ENCODE measurements at regions not wholly inside any gene's neighbourhood (a gene's known extent, or its start where the extent isn't known, plus 50 kb on each side); places are given as distances from the start of the nearest gene placed in this dataset.

DNA sequence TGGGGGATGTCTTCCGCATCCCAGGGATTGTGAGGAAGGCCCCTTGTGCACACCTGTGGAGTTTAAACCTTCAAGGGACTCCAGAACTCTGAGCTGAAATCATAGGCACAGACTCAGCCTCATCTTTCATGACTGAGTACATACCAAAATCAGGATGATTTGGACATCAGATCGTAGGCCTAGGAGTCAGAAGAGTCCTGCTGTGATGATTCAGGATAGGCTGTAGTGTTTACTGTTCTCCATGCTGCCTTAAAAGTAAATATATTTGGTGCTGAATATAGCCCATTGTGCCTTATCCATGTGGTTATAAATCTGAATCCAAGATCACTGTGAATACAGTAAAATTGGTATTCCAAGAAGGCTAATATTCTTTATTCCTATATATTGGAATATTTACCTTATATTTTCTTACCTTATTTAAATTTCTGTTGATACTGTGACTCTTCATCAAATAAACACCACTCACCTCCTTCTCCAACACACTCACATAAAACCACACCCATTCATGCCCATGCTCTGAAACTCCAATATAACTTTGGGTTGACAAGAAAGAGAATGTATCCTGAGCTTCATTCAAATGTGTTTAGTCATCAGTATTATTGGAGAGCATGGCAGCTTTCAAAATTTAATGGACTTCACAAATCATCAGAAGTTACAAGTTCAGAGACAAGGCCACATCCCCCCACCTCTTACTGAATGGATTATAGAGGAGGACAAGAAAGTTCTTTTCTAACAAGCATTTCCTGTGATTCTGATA, 561.4 kb upstream of the LINC00305 start:
- TF ChIP-seq, protein P1, sequence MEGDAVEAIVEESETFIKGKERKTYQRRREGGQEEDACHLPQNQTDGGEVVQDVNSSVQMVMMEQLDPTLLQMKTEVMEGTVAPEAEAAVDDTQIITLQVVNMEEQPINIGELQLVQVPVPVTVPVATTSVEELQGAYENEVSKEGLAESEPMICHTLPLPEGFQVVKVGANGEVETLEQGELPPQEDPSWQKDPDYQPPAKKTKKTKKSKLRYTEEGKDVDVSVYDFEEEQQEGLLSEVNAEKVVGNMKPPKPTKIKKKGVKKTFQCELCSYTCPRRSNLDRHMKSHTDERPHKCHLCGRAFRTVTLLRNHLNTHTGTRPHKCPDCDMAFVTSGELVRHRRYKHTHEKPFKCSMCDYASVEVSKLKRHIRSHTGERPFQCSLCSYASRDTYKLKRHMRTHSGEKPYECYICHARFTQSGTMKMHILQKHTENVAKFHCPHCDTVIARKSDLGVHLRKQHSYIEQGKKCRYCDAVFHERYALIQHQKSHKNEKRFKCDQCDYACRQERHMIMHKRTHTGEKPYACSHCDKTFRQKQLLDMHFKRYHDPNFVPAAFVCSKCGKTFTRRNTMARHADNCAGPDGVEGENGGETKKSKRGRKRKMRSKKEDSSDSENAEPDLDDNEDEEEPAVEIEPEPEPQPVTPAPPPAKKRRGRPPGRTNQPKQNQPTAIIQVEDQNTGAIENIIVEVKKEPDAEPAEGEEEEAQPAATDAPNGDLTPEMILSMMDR (IDR thresholded peaks at IDR 0.05), result no peak
- no peak for TF ChIP-seq POLR2A (IDR thresholded peaks at IDR 0.05)
